ENCODE measurements at regions not wholly inside any gene's neighbourhood (a gene's known extent, or its start where the extent isn't known, plus 50 kb on each side); places are given as distances from the start of the nearest gene placed in this dataset.
"Not testable (repeated sequence)": the region's sequence is repeated elsewhere in the genome, so short reads cannot be mapped to it uniquely, and the experiment has no call there.

GRCh38 chr15:38975282-38975990, 410.8 kb upstream of the RASGRP1 start:
- Mint-ChIP-seq H3K36me3 (no peaks in the 10 kb centered on the region), H3K27ac (no peak overlapping the region), H3K9me3 (peaks cover 0 to 14% (median 4%) of the 10 kb centered on the region in 6 donors), H3K27me3 (ENCODE audit: low read depth in 3 of 3) (peaks cover 0 to 9% (median 3%) of the 10 kb centered on the region in 3 donors), H3K4me1 (no peaks in the 10 kb centered on the region), H3K4me3 (no peak overlapping the region)
- no peak for DNase-seq

- no peak for DNase-seq
- no peaks in the 10 kb centered on the region for H3K4me1 Mint-ChIP-seq
- peaks cover 0 to 3% (median 2%) of the 10 kb centered on the region in 3 donors for H3K27me3 Mint-ChIP-seq (ENCODE audit: low read depth in 3 of 3)
- no peaks in the 10 kb centered on the region for H3K36me3 Mint-ChIP-seq
- H3K27ac Mint-ChIP-seq = no peak overlapping the region
- H3K4me3 Mint-ChIP-seq = no peak overlapping the region
- no peaks in the 10 kb centered on the region for H3K9me3 Mint-ChIP-seq
These were observed 426.5 kb upstream of the RASGRP1 start for GRCh38 chr15:38991126-38991525.

- no peak for DNase-seq
- Mint-ChIP-seq H3K27ac (no peak overlapping the region), H3K9me3 (no peaks in the 10 kb centered on the region), H3K4me1 (no peaks in the 10 kb centered on the region), H3K4me3 (no peak overlapping the region), H3K27me3 (ENCODE audit: low read depth in 3 of 3) (peaks cover 0 to 5% (median 3%) of the 10 kb centered on the region in 3 donors), H3K36me3 (no peaks in the 10 kb centered on the region)
These were observed 427.1 kb upstream of the RASGRP1 start for GRCh38 chr15:38991701-38992100.

- Mint-ChIP-seq H3K4me1 (no peaks in the 10 kb centered on the region), H3K36me3 (no peaks in the 10 kb centered on the region), H3K9me3 (no peaks in the 10 kb centered on the region), H3K27me3 (ENCODE audit: low read depth in 3 of 3) (peaks cover 0 to 7% (median 3%) of the 10 kb centered on the region in 3 donors), H3K4me3 (no peak overlapping the region), H3K27ac (no peak overlapping the region)
- DNase-seq = no peak
These were observed 427.9 kb upstream of the RASGRP1 start for GRCh38 chr15:38992506-38992905.

- DNase-seq = no peak
- H3K4me3 Mint-ChIP-seq = no peak overlapping the region
- H3K4me1 Mint-ChIP-seq = no peaks in the 10 kb centered on the region
- peaks cover 0 to 7% (median 3%) of the 10 kb centered on the region in 3 donors for H3K27me3 Mint-ChIP-seq (ENCODE audit: low read depth in 3 of 3)
- no peak overlapping the region for H3K27ac Mint-ChIP-seq
- no peaks in the 10 kb centered on the region for H3K36me3 Mint-ChIP-seq
- no peaks in the 10 kb centered on the region for H3K9me3 Mint-ChIP-seq
These were observed 428.3 kb upstream of the RASGRP1 start for GRCh38 chr15:38992930-38993329.

- Mint-ChIP-seq H3K27ac (no peak overlapping the region), H3K36me3 (no peaks in the 10 kb centered on the region), H3K27me3 (ENCODE audit: low read depth in 3 of 3) (peaks cover 0 to 7% (median 3%) of the 10 kb centered on the region in 3 donors), H3K4me1 (no peaks in the 10 kb centered on the region), H3K4me3 (no peak overlapping the region), H3K9me3 (no peaks in the 10 kb centered on the region)
- DNase-seq = no peak
These were observed 429.7 kb upstream of the RASGRP1 start for GRCh38 chr15:38994310-38994709.

GRCh38 chr15:38996111-38996631, 431.6 kb upstream of the RASGRP1 start:
- Mint-ChIP-seq H3K27me3 (ENCODE audit: low read depth in 3 of 3) (peaks cover 0 to 7% (median 5%) of the 10 kb centered on the region in 3 donors), H3K4me1 (no peaks in the 10 kb centered on the region), H3K9me3 (peaks cover 0 to 2% (median under 1%) of the 10 kb centered on the region in 6 donors), H3K4me3 (no peak overlapping the region), H3K36me3 (no peaks in the 10 kb centered on the region), H3K27ac (no peak overlapping the region)
- no peak for DNase-seq

- Mint-ChIP-seq H3K4me1 (no peaks in the 10 kb centered on the region), H3K27ac (no peak overlapping the region), H3K27me3 (ENCODE audit: low read depth in 3 of 3) (peaks cover 0 to 7% (median 7%) of the 10 kb centered on the region in 3 donors), H3K36me3 (no peaks in the 10 kb centered on the region), H3K9me3 (peaks cover 0 to 4% (median under 1%) of the 10 kb centered on the region in 6 donors), H3K4me3 (no peak overlapping the region)
- DNase-seq = no peak
These were observed 433.2 kb upstream of the RASGRP1 start for GRCh38 chr15:38997841-38998240.

GRCh38 chr15:39000008-39000734, 435.6 kb upstream of the RASGRP1 start:
- no peaks in the 10 kb centered on the region for H3K36me3 Mint-ChIP-seq
- no peak overlapping the region for H3K27ac Mint-ChIP-seq
- peaks cover 0 to 12% (median 7%) of the 10 kb centered on the region in 3 donors for H3K27me3 Mint-ChIP-seq (ENCODE audit: low read depth in 3 of 3)
- peaks cover 0 to 11% (median 4%) of the 10 kb centered on the region in 6 donors for H3K9me3 Mint-ChIP-seq
- H3K4me3 Mint-ChIP-seq = no peak overlapping the region
- no peak for DNase-seq
- H3K4me1 Mint-ChIP-seq = no peaks in the 10 kb centered on the region

GRCh38 chr15:39009740-39010139, 445.1 kb upstream of the RASGRP1 start:
- peaks cover 3 to 11% (median 8%) of the 10 kb centered on the region in 3 donors for H3K27me3 Mint-ChIP-seq (ENCODE audit: low read depth in 3 of 3)
- peaks cover 10 to 41% (median 14%) of the 10 kb centered on the region in 6 donors for H3K9me3 Mint-ChIP-seq
- H3K27ac Mint-ChIP-seq = no peak overlapping the region
- H3K4me3 Mint-ChIP-seq = no peak overlapping the region
- no peak for DNase-seq
- no peaks in the 10 kb centered on the region for H3K4me1 Mint-ChIP-seq
- H3K36me3 Mint-ChIP-seq = peaks cover 0 to 5% (median 4%) of the 10 kb centered on the region in 3 donors

GRCh38 chr15:39011066-39011465, 446.5 kb upstream of the RASGRP1 start:
- not testable (repeated sequence) for H3K36me3 Mint-ChIP-seq; H3K27me3 Mint-ChIP-seq (ENCODE audit: low read depth in 3 of 3); H3K4me3 Mint-ChIP-seq; DNase-seq; H3K4me1 Mint-ChIP-seq; H3K27ac Mint-ChIP-seq
- peaks cover 7 to 32% (median 13%) of the 10 kb centered on the region in 6 donors for H3K9me3 Mint-ChIP-seq

GRCh38 chr15:39013262-39013661, 448.6 kb upstream of the RASGRP1 start:
- peaks cover 10 to 27% (median 13%) of the 10 kb centered on the region in 6 donors for H3K9me3 Mint-ChIP-seq
- no peak for DNase-seq
- no peak overlapping the region for H3K4me3 Mint-ChIP-seq
- no peaks in the 10 kb centered on the region for H3K4me1 Mint-ChIP-seq
- no peak overlapping the region for H3K27ac Mint-ChIP-seq
- H3K27me3 Mint-ChIP-seq (ENCODE audit: low read depth in 3 of 3) = peaks cover 0 to 9% (median 5%) of the 10 kb centered on the region in 3 donors
- peaks cover 0 to 5% (median 4%) of the 10 kb centered on the region in 3 donors for H3K36me3 Mint-ChIP-seq

GRCh38 chr15:39014682-39015081, 450.1 kb upstream of the RASGRP1 start:
- peaks cover 2 to 7% (median 6%) of the 10 kb centered on the region in 3 donors for H3K27me3 Mint-ChIP-seq (ENCODE audit: low read depth in 3 of 3)
- DNase-seq = no peak
- H3K9me3 Mint-ChIP-seq = peaks cover 5 to 18% (median 13%) of the 10 kb centered on the region in 6 donors
- H3K4me1 Mint-ChIP-seq = no peaks in the 10 kb centered on the region
- H3K36me3 Mint-ChIP-seq = peaks cover 0 to 5% (median 4%) of the 10 kb centered on the region in 3 donors
- H3K27ac Mint-ChIP-seq = no peak overlapping the region
- H3K4me3 Mint-ChIP-seq = no peak overlapping the region

GRCh38 chr15:39016706-39017105, 452.1 kb upstream of the RASGRP1 start:
- no peak for DNase-seq
- Mint-ChIP-seq H3K36me3 (no peaks in the 10 kb centered on the region), H3K27me3 (ENCODE audit: low read depth in 3 of 3) (peaks cover 1 to 12% (median 2%) of the 10 kb centered on the region in 3 donors), H3K9me3 (peaks cover 0 to 3% (median 0%) of the 10 kb centered on the region in 6 donors), H3K4me1 (no peaks in the 10 kb centered on the region), H3K27ac (no peak overlapping the region), H3K4me3 (no peak overlapping the region)
